Thyroid gland (tissue), 4 donors: ENCODE measurements at regions not wholly inside any gene's neighbourhood (a gene's known extent, or its start where the extent isn't known, plus 50 kb on each side); places are given as distances from the start of the nearest gene placed in this dataset.

ENCODE experiments used
- CTCF ChIP-seq, 6 experiments: fragments of 200-600 bp in 3 of 6; fragments of 450-650 bp in 3 of 6; sonication (generic) in 3 of 6; IDR thresholded peaks; one replicate each; pipeline ENCODE4 v1.5.1; 2016 to 2019; ENCODE audit warnings: antibody characterized with exemption in 6 of 6, mild to moderate bottlenecking in 2 of 6, inconsistent platforms in 1 of 6, moderate library complexity in 1 of 6
- POLR2A ChIP-seq, 2 donors: fragments of 450-650 bp; IDR thresholded peaks; one replicate each; pipeline ENCODE4 v1.6.1; 2017; ENCODE audit warnings: antibody characterized with exemption in 2 of 2, mild to moderate bottlenecking in 2 of 2, moderate library complexity in 1 of 2

GRCh38 chr4:59122626-59123025, 2012.4 kb upstream of the IGFBP7 start:
- TF ChIP-seq CTCF (IDR thresholded peaks at IDR 0.05) (no peak), POLR2A (IDR thresholded peaks at IDR 0.05) (no peak)
